HG03175 (cell line): ENCODE measurements at regions not wholly inside any gene's neighbourhood (a gene's known extent, or its start where the extent isn't known, plus 50 kb on each side); places are given as distances from the start of the nearest gene placed in this dataset.

Source experiments
- ATAC-seq: cut with Tn5 transposase; IDR thresholded peaks from one replicate; pipeline ENCODE4 v1.9.1; 2021; ENCODE audit warnings: mild to moderate bottlenecking, moderate library complexity; ENCODE audit not compliant: unreplicated experiment

DNA sequence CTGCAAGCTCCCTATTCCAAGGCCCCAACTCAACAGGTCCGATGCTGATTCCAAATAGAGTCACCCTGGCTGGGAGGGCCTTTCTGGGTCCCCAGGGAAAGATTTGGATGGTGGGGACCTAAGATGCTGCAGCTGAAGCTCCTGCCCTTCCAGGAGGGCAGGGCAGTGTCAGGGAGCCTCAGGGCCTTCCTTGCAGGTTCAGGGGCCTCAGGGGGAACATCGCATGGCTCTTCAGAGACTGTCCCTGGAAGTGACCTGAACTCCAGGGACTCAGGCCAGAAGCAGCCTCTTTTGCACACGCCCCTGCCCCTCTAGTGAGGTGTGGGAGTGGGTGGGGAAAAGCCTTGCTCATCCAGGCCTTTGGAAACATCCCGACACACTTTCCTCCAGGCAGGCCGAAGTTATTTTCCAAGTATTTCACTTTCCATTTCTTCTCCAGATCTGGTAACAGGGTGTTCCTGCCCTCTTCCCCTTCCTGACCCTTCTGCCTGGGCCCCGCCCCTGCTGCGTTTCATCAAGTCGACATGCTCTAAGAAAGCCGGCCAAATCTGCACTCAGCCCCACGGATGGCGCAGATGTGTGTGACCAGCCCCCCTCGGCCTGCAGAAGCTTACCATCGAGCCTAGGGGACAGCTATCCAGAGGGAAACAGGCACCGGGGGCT is 159.5 kb downstream of the FGF18 start:
- no peak for ATAC-seq

DNA sequence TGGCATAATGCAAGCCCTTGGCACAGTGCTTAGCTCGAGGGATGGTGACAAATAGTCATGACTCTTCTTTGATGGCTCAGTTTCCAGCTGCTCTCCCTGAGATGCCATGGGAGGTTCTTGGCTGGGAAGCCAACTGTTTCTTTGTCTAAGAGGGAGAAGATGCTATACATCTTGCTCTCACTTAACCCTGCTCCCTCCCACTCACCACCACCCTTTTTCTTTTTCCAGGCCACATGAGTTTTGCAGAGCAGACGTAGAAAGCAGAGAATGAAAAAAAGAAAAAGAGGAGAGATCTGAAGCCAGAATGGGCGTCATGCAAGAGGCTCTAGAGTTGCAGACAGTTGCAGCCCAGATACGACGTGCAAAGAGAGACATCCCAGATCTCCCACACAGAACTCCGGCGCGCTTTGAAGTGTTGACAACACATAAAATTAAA is 160.5 kb downstream of the FGF18 start:
- ATAC-seq, result no peak

DNA sequence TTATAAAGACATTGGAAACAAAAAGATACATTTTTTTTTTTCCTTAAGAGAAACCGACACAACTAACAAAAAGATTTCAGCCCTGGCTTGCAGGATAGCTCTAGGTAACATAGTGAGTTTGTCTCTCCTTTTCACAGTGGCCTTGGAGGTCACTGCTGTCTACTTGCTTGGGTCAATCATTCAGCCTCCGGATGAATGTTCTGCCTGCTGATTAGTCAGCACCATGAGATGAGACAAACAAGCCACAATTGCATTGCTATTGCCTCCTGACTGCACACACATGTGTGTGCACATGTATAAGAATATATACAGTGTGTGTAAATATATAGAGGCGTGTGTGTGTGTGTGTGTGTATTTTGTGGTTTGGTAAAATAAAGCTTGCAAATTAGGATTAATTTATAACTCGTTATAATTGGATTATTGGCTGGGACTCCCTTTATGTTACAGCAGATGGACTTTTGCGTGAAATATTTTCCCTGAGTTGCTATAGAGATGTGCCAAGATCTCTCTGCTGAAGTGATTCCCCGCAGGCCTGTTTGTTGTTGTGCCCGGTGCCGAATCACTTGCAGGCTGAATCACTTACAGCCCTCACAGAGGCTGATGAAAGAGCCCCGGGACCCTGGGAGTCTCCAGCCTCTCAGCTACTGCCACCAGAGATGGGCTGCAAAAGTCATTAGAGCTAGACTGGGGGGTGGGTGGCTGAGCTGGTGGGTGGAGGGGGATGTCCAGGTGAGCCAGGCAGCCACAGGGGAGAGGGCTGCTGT is 161.2 kb downstream of the FGF18 start:
- no peak for ATAC-seq

DNA sequence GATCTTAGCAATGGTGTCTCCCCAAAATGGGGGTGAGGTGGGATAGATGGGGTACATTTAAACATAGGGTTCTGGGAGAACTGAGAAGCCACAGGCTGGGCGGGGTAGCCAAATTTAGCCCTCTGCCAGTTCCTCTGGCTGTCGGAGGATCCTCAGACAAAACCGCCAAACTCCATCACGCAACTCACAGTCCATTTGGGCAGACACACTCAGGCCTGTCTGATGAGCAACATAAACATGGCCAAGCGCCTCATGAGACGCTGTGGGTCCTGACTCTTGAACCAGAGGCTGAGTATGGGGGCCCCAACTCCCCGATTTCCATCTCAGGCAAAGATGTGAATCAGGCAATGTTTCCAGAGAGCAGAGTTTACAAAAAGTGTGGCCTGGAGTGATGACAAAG is 162.3 kb downstream of the FGF18 start:
- ATAC-seq, result no peak

DNA sequence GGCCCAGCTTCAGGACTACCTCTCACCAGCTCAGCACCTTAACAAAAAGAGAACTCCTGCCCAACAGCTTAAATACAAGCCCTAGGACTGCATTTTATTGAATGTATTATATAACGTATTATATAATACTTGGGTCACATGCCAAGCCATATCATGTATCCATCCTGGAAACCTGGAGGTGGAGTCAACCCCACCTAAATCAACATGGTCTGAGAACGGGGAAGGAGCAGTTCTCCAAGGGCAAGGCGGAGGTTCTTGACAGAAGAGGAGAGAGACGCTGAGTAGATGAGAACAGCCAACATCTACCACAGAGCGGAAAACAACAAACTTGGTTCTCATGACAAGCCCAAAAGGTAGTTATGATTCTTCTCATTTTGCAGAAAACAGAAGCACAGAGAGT is 163.4 kb downstream of the FGF18 start:
- ATAC-seq, result no peak

DNA sequence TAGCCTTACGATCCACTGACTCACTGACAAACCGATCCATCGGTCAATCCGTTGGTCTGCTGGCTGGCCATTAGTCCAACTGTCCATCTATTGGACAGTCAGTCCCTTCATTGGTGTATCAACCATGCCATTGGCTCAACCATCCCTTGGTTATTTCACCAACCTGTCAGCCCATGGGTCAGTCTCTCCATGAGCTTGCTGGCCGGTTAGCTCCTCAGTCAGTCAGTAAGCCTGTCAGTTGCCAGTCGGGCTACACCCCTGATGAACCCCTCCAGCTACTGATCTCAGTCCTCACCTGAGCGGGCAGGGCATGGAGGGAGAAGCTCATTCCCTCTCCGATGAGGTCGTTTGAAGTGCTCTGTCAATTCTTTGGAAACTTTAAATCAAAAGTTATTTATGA is 166.5 kb downstream of the FGF18 start:
- no peak for ATAC-seq

DNA sequence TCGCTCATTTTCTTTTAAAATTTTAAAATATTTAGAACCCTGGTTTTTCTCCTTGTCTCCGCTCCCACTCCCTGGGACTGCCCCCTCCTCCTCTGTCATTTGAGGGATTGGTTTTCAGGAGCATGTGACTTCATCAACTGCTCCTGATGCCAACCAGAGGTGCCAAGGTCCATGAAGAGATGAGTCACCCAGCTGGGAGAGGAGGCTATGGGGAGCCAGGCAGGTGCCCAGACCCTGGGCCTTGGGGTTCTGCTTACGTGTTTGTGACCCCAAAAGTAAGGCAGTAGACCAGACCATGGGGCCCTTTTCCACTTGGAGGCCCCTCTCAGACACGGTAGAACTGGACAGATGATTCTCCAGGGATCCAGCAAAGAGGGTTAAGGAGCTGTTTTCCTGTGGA is 167.0 kb downstream of the FGF18 start:
- no peak for ATAC-seq

DNA sequence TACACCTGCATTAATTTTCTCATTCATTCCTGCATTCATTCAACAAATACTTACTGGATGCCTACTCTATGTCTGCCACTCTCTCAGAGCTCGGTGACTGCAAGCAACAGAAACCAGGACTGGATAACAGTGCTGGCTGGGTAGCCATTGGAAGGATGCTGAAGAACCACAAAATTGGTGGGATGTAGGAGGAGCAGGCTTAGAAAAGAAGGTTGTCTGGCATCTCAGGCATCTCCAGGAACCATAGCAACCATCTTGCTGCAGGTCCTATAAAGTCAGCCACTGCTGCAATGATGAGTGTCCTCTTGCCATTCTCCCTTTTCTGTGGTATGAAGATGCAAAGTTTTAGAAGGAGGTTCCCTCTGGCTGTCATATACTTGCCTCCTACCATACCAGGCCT is 168.6 kb downstream of the FGF18 start:
- ATAC-seq, result no peak

DNA sequence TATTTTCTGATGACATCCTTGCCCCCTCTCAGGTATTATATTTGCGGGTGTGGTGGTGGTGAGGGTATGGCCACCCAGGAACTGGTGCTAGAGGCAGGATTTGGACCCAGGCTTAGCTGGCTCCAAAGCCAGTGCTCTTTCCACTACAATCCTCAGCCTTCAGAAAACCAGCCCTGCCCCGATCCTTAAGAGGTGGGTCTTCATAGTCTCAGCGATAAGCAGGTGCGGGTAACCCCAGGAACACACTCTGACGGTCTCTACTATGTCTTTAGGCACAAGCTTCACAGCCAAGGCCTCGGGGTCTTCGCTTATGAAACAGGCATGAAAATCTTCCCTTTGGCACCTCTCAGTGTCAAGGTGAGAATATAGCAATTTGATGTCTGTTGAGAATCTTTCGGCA is 169.3 kb downstream of the FGF18 start:
- no peak for ATAC-seq

DNA sequence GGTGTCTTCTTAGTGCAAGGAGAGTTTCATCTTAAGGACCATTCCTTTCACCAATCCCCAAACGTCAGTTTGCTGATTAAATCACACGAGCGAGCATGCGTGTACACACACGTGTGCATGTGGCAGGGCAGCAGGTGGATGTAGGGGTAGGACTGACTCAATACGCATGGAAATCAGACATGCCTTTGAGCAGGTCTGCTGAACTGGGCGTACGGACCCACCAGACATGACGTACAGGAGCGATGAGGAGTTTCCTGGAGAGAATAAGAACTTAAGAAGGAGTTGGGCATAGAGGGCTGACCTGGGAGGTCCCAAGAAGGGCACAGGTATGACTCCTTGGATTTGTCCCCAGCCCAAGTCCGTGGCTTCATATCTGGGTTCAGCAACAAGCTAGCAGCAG is 170.0 kb downstream of the FGF18 start:
- ATAC-seq, result no peak

DNA sequence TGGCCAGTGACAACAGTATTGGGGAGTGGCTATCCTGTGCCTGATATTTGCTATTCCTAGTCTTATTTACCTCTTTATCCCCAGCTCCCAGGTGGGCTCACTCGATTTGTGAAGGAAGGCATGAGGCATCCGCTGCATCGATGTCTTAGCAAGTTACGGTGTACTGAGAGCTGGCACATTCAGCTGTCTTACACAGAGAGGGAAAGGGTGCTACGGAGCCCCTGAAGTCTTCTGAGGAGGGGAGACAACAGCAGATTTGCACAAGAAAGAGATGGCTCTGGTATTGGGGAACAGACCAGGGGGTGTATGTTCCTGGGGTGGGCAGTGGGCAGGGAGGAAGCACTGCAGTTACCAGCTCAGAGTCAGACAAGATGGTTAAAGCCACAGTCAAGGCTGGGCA is 172.6 kb downstream of the FGF18 start:
- no peak for ATAC-seq

DNA sequence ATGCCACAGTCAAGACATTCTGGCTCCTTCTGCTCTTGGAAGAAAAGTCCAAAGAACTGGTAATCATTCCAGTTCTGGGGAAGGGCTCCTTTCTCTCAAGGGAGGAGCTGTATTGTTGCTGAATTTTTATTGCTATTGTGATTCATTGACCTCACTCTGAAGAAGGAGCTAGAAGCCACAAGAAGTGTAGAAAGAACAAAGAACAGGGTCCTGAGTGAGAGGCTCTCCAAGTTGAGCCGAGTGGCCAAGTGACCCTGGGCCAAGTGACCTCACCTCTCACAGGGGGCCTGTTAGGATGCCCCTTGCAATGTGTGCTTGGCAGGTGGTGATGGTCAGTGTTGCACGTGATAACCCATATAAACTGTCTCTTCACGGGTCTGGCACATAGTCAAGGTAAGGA is 173.3 kb downstream of the FGF18 start:
- no peak for ATAC-seq

DNA sequence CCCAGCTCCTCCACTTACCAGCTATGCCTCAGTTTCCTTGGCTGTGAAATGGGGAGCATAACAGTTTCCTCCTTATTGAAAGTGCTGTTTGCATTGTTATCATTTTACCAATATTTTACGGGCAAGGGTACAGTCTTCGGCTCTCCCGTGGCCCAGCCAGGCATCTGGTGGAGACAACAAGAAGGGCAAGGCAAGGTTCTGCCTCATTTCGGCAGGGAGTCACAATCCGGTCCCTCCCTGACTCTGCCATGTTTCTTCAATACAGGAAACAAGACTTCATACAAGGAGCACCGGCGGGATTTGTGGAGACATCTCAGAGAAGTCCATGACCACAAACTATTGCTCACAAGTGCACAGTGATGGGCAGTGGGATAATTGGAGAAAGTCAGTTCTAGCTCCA is 174.0 kb downstream of the FGF18 start:
- no peak for ATAC-seq

DNA sequence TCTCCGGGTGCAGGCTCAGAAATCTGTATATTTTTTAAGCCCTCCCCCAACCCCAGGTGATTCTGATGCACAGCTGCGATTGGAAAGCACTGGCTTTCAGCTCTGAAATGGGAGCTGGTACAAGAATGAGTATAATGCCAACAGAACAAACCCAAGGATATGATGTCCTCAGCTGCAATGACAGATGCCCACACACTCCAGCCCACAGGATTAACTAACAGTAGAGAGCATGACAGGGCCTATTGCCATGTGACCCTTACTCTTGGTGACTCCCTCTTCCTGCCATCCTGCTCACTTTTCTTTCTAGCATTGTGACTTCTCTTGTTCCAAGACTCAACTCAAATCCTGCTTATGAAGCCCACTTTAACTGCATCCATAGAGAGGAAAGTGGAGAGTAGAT is 174.5 kb downstream of the FGF18 start:
- ATAC-seq, result no peak

DNA sequence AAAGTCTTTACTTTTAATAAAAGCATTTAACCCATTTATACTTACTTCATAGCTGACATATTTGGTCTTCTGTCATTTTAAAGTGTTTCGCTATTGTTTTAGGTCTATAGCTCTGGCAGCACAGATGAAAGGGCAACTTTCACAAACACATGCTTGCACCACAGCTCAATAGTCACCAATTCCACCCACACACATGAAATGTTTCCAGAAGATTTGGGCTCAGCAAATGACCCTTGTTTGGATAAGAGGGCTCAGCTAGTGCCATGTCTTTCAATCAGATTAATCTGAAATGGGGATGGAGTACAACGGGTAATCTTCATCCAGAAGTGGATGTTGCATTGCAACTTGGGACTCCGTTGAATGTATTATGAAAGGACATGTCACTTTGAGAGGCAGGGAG is 176.0 kb downstream of the FGF18 start:
- no peak for ATAC-seq

DNA sequence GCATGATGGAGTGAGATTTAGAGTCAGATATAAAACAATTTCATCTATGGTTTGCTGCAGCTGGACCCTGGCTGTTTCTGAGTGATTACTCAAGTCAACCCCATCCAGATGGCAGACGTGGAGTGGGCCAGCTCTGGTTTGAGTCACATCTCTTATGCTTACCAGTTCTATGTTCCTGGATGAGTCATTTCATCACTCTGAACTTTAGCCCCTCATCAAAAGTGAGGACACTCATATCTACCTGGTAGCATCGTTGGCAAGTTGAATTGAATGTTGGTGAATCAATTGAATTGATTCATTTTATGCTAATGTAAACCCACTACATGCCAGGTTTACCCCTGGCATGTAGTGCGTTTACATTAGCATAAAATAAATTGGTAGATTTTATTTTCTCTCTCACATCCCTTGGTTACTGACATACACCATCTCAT is 176.4 kb downstream of the FGF18 start:
- peak; percentile 84 for ATAC-seq

DNA sequence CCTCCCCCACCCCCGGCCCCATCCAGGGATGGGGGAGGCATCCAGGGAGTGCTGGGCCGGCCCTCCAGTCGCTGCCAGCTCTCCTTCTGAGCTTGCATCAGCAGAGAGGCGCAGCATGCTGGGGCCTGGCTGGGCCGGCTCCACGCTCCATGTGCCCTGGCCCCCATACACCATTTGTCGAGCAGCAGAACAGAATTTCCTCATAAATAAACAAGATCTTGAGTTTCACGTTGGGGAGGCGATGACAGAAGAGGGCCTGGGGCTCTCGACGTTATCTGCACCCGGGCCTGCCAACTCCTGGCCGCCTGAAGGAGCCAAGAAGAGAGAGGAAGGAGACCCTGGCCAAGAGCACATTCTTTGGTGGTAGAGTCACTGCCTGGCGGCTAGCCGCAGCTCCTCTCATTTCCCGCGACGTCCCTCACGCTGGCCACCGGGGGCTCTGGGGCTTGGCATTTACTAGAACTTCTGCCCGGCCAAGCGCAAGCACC is 177.0 kb downstream of the FGF18 start:
- ATAC-seq, result no peak

DNA sequence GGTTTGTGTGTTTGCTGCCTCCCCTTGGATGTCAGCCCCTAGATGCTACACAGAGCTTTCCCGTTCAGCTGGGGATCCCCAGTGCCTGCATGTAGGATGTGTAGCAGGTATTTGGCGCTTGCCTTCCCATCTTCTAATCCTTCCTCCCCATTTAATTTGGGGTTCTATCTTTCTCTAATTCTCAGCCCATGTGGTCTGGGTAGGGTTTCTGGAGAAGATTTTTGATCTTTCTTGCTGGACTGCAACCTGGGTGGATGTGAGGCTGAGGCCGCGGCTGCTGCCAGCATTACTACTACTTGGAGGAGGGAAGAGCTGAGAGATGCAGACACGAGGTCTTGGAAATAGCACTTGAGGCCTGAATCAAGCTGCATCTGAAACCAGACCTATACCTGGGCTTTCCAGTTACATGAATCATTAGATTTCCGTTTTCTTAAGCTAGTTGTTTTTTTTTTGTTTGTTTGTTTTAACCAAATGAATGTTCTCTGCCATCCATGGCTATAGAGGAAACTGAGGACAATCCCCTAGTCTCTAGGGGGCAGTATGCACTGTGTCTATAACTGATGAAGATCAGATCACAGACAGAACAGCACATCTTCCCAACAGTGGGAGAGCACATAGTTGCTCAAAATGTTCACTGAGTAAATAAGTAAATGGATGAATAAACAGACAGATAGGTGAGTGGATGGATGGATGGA is 178.6 kb downstream of the FGF18 start:
- ATAC-seq, result no peak

DNA sequence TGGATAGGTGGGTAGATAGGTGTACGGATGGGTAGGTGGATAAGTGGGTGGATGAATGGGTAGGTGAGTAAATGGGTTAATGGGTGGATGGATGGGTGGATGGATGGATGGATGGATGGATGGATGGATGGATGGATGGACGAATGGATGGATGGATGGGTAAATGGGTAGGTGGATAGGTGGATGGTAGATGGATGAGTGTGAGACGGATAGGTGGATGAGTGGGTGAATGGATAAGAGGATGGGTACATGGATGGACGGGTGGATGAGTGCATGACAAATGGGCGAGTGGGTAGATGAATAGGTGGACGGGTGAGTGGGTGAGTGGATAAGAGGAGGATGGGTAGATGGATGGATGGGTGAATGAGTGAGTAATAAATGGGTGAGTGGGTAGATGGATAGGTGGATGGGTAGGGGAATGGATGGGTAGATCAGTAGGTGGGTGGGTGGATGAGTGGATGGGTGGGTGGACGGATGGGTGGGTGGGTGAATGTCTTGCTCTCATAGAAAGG is 179.2 kb downstream of the FGF18 start:
- no peak for ATAC-seq

DNA sequence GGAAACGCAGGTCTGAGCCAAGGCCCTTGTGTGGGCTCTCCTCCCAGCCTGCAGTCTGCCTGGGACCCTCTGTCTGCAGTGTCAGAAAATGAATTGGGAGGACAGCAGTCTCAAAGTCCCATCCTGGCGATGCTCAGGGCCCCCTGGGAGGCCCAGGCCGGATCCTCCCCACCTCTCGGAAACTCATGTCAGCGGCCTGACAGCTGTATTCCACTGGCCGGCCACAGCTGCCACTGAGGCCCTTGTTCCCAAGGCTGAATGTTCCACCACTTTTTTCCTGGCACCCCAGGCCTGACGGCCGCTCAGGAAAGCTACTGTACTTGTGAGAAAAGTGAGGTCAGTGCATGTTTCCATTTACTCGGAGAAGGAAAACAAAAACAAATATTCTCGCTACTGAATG is 180.0 kb downstream of the FGF18 start:
- ATAC-seq, result no peak

DNA sequence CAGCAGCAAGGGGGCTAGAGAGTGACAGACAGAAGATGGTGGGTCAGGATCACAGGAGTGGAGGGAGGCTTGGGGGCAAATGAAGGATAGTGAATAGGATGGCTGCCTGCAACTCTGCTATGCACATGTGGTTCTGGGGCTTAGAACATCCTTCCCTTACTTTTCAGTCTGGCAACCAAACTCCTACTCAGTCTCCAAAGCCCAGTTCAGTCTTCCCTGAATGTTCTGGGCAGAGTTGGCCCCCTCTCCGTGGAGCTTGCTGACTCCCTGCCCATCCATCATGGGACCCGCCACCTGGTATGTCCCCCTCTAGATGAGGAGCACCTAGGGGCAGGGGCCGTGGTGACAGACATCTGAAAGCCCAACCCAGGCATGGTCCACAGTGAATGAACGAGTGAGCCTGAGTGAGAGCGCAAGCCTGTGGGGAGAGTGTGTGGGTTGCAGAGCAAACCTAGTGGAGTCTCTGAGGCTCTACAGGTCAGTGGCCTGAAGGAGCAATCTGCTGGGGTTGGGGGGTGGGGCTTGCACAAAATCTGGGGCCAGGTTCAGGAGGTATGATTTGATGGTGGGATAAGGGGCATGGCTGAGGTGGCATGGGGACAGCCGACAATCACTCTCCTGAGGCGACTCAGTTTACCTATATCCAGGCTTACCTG is 180.6 kb downstream of the FGF18 start:
- no peak for ATAC-seq
